Smooth muscle cell (in vitro differentiated cells): ENCODE measurements at regions not wholly inside any gene's neighbourhood (a gene's known extent, or its start where the extent isn't known, plus 50 kb on each side); places are given as distances from the start of the nearest gene placed in this dataset.

Experiments used
- DNase-seq: peaks from one replicate; lab custom pipeline; 2025; ENCODE audit not compliant: unreplicated experiment; lab: John Stamatoyannopoulos, UW
- H2AFZ ChIP-seq: fragments of 200-600 bp; sonication (generic); 2 replicates; pipeline ENCODE4 v1.6.0; 2016; ENCODE audit warnings: antibody characterized with exemption, low read depth, mild to moderate bottlenecking
- H3F3A ChIP-seq: fragments of 200-600 bp; sonication (generic); 2 replicates; pipeline ENCODE4 v1.6.0; 2017; ENCODE audit warnings: antibody characterized with exemption, low read depth
- H3K27ac ChIP-seq: fragments of 200-600 bp; sonication (generic); 2 replicates; pipeline ENCODE4 v1.5.1; 2016; ENCODE audit warnings: low read depth, mild to moderate bottlenecking
- H3K27me3 ChIP-seq: fragments of 200-600 bp; sonication (generic); 2 replicates; pipeline ENCODE4 v1.6.1; 2016; ENCODE audit warnings: low read depth, mild to moderate bottlenecking
- H3K36me3 ChIP-seq: fragments of 200-600 bp; sonication (generic); 2 replicates; pipeline ENCODE4 v1.5.1; 2016; ENCODE audit warnings: low read depth
- H3K4me1 ChIP-seq: fragments of 200-600 bp; sonication (generic); 2 replicates; pipeline ENCODE4 v1.5.1; 2016; ENCODE audit warnings: low read depth
- H3K4me2 ChIP-seq: fragments of 200-600 bp; sonication (generic); 2 replicates; pipeline ENCODE4 v1.6.0; 2016; ENCODE audit warnings: mild to moderate bottlenecking
- H3K4me3 ChIP-seq: fragments of 200-600 bp; sonication (generic); 2 replicates; pipeline ENCODE4 v1.5.1; 2016; ENCODE audit warnings: mild to moderate bottlenecking
- H3K79me2 ChIP-seq: fragments of 200-600 bp; sonication (generic); 2 replicates; pipeline ENCODE4 v1.6.0; 2016; ENCODE audit warnings: low read depth, mild to moderate bottlenecking
- H3K9ac ChIP-seq: fragments of 200-600 bp; sonication (generic); 2 replicates; pipeline ENCODE4 v1.6.0; 2016; ENCODE audit warnings: low read depth
- H3K9me3 ChIP-seq: fragments of 200-600 bp; sonication (generic); replicated peaks from 2 replicates; pipeline ENCODE4 v1.5.1; 2016; ENCODE audit warnings: low read depth
- H4K20me1 ChIP-seq: fragments of 200-600 bp; sonication (generic); 2 replicates; pipeline ENCODE4 v1.6.0; 2016; ENCODE audit warnings: low read depth
- WGBS: methylation state at CpG from one replicate; pipeline ENCODE4 v1.1.7; 2016; ENCODE audit warnings: low lambda C conversion rate; 5-methylcytosine and 5-hydroxymethylcytosine counted together
- TF ChIP-seq, protein P1 (sequence below): fragments of 200-600 bp; sonication (generic); IDR thresholded peaks from 2 replicates; pipeline ENCODE4 v1.5.1; 2017; ENCODE audit warnings: borderline replicate concordance, mild to moderate bottlenecking, antibody characterized with exemption; ENCODE audit not compliant: insufficient read depth, poor library complexity, severe bottlenecking

GRCh38 chr2:129068543-129068942 is 749.9 kb upstream of the HS6ST1 start:
- no peak overlapping the region for H2AFZ ChIP-seq

GRCh38 chr2:129069875-129070594 is 751.4 kb upstream of the HS6ST1 start:
- H3K36me3 ChIP-seq: no peaks in the 10 kb centered on the region
- DNase-seq: no peak
- H3F3A ChIP-seq: no peaks in the 10 kb centered on the region
- no peak overlapping the region for H3K9ac ChIP-seq
- H3K27ac ChIP-seq: no peak overlapping the region
- H3K27me3 ChIP-seq: no peaks in the 10 kb centered on the region
- H3K4me1 ChIP-seq: no peaks in the 10 kb centered on the region
- H4K20me1 ChIP-seq: no peaks in the 10 kb centered on the region
- no peaks in the 10 kb centered on the region for H3K79me2 ChIP-seq
- no peaks in the 10 kb centered on the region for H3K9me3 ChIP-seq
- WGBS: 88% methylated on average over 12 of the region's 12 CpGs
- no peak overlapping the region for H3K4me3 ChIP-seq
- no peak overlapping the region for H2AFZ ChIP-seq
- H3K4me2 ChIP-seq: no peak overlapping the region
- TF ChIP-seq, protein P1, sequence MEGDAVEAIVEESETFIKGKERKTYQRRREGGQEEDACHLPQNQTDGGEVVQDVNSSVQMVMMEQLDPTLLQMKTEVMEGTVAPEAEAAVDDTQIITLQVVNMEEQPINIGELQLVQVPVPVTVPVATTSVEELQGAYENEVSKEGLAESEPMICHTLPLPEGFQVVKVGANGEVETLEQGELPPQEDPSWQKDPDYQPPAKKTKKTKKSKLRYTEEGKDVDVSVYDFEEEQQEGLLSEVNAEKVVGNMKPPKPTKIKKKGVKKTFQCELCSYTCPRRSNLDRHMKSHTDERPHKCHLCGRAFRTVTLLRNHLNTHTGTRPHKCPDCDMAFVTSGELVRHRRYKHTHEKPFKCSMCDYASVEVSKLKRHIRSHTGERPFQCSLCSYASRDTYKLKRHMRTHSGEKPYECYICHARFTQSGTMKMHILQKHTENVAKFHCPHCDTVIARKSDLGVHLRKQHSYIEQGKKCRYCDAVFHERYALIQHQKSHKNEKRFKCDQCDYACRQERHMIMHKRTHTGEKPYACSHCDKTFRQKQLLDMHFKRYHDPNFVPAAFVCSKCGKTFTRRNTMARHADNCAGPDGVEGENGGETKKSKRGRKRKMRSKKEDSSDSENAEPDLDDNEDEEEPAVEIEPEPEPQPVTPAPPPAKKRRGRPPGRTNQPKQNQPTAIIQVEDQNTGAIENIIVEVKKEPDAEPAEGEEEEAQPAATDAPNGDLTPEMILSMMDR: no peak

More at GRCh38 chr2:129068543-129068942, 749.9 kb upstream of the HS6ST1 start:
- no peaks in the 10 kb centered on the region for H3K27me3 ChIP-seq
- WGBS: 96% methylated on average over 5 of the region's 5 CpGs
- H3F3A ChIP-seq: no peaks in the 10 kb centered on the region
- H4K20me1 ChIP-seq: no peaks in the 10 kb centered on the region
- no peak for DNase-seq
- H3K4me1 ChIP-seq: no peaks in the 10 kb centered on the region
- no peaks in the 10 kb centered on the region for H3K9me3 ChIP-seq
- H3K27ac ChIP-seq: no peak overlapping the region
- TF ChIP-seq, protein P1: no peak
- no peak overlapping the region for H3K4me2 ChIP-seq
- H3K79me2 ChIP-seq: no peaks in the 10 kb centered on the region
- H3K36me3 ChIP-seq: no peaks in the 10 kb centered on the region
- no peak overlapping the region for H3K4me3 ChIP-seq
- H3K9ac ChIP-seq: no peak overlapping the region

GRCh38 chr2:129070663-129071062 is 752.0 kb upstream of the HS6ST1 start:
- H3K4me2 ChIP-seq: no peak overlapping the region
- H3K27ac ChIP-seq: no peak overlapping the region
- no peaks in the 10 kb centered on the region for H3K27me3 ChIP-seq
- H3K36me3 ChIP-seq: no peaks in the 10 kb centered on the region
- TF ChIP-seq, protein P1: no peak
- no peak overlapping the region for H3K9ac ChIP-seq
- no peak overlapping the region for H3K4me3 ChIP-seq
- H3K9me3 ChIP-seq: no peaks in the 10 kb centered on the region
- H3F3A ChIP-seq: no peaks in the 10 kb centered on the region
- WGBS: 81% methylated on average over 3 of the region's 3 CpGs
- no peaks in the 10 kb centered on the region for H3K79me2 ChIP-seq
- DNase-seq: no peak
- no peaks in the 10 kb centered on the region for H4K20me1 ChIP-seq
- H3K4me1 ChIP-seq: no peaks in the 10 kb centered on the region
- no peak overlapping the region for H2AFZ ChIP-seq

DNA sequence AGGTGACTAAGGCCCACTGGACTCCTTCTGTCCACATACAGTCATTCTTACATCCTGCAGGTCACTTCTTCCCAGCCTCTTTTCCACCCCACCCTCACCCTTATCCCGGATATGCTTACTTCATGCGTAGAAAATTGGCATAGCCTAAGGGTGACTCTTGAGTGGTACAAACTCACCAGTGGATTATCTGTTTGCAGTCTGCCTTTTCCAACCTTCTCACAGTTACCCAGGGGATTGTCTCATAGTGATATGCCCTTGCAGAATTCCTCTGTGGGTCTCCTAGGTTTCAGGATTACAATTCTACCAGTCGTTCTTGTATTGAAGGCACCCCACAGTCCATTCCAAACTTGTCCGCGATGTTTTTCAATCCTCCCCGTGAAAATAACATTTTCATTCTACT is 752.9 kb upstream of the HS6ST1 start:
- H3K4me1 ChIP-seq: no peaks in the 10 kb centered on the region
- H3K4me2 ChIP-seq: no peak overlapping the region
- no peaks in the 10 kb centered on the region for H3F3A ChIP-seq
- H3K36me3 ChIP-seq: no peaks in the 10 kb centered on the region
- H3K9ac ChIP-seq: no peak overlapping the region
- WGBS: 92% methylated on average over 6 of the region's 6 CpGs
- TF ChIP-seq, protein P1: no peak
- H3K79me2 ChIP-seq: no peaks in the 10 kb centered on the region
- H4K20me1 ChIP-seq: no peaks in the 10 kb centered on the region
- no peak for DNase-seq
- no peak overlapping the region for H3K27ac ChIP-seq
- H3K9me3 ChIP-seq: no peaks in the 10 kb centered on the region
- no peak overlapping the region for H2AFZ ChIP-seq
- H3K4me3 ChIP-seq: no peak overlapping the region
- no peaks in the 10 kb centered on the region for H3K27me3 ChIP-seq
